Activated T-helper 2 cell treated with anti-CD3 and anti-CD28 coated beads, Interferon-gamma antibody, Interleukin-2, Interleukin-4, amounts not matched to agents 10 μg/mL and 5 μg/mL and 100 μg/mL, durations not matched to agents 14 hours and 24 hours and 36 hours (primary cell): ENCODE measurements at regions not wholly inside any gene's neighbourhood (a gene's known extent, or its start where the extent isn't known, plus 50 kb on each side); places are given as distances from the start of the nearest gene placed in this dataset.
"Not testable (repeated sequence)": the region's sequence is repeated elsewhere in the genome, so short reads cannot be mapped to it uniquely, and the experiment has no call there.

Experiments
- DNase-seq: peaks from one replicate; pipeline ENCODE4 v3.0.0; 2021; ENCODE audit warnings: low spot score
- H3K27ac Mint-ChIP-seq: one replicate; pipeline ENCODE4 v1.8.0; 2021; ENCODE audit warnings: mixed read lengths
- H3K27me3 Mint-ChIP-seq: one replicate; pipeline ENCODE4 v1.8.0; 2021; ENCODE audit warnings: low read depth, mixed read lengths
- H3K36me3 Mint-ChIP-seq: one replicate; pipeline ENCODE4 v1.8.0; 2021; ENCODE audit warnings: low read depth, mixed read lengths
- H3K4me1 Mint-ChIP-seq: one replicate; pipeline ENCODE4 v1.8.0; 2021; ENCODE audit warnings: low read depth, mixed read lengths
- H3K4me3 Mint-ChIP-seq: one replicate; pipeline ENCODE4 v1.8.0; 2021; ENCODE audit warnings: low read depth, mild to moderate bottlenecking, moderate library complexity, mixed read lengths
- H3K9me3 Mint-ChIP-seq: one replicate; pipeline ENCODE4 v1.8.0; 2021; ENCODE audit warnings: mixed read lengths
- intact Hi-C: fragments of 100-400 bp; cut with micrococcal nuclease; formaldehyde crosslinking; loops from one replicate; pipeline ENCODE4 v1.15.1; 2023

GRCh38 chr6:1473598-1473997 lies 84.2 kb downstream of the FOXF2 start:
- no peaks in the 10 kb centered on the region for H3K36me3 Mint-ChIP-seq
- no peaks in the 10 kb centered on the region for H3K9me3 Mint-ChIP-seq
- H3K27me3 Mint-ChIP-seq: peaks cover 6% of the 10 kb centered on the region
- H3K4me1 Mint-ChIP-seq: no peaks in the 10 kb centered on the region
- intact Hi-C loops: no loop called here
- H3K27ac Mint-ChIP-seq: no peak overlapping the region
- DNase-seq: no peak
- H3K4me3 Mint-ChIP-seq: no peak overlapping the region

- no peak overlapping the region for H3K27ac Mint-ChIP-seq
- intact Hi-C loops: no loop called here
Observed at GRCh38 chr6:1474205-1474604, 84.8 kb downstream of the FOXF2 start.

GRCh38 chr6:1475174-1475573 lies 85.8 kb downstream of the FOXF2 start:
- Mint-ChIP-seq H3K4me1 (no peaks in the 10 kb centered on the region), H3K27ac (no peak overlapping the region)

More at GRCh38 chr6:1474205-1474604, 84.8 kb downstream of the FOXF2 start:
- H3K4me1 Mint-ChIP-seq: no peaks in the 10 kb centered on the region
- H3K4me3 Mint-ChIP-seq: no peak overlapping the region
- no peaks in the 10 kb centered on the region for H3K36me3 Mint-ChIP-seq
- no peaks in the 10 kb centered on the region for H3K9me3 Mint-ChIP-seq
- no peak for DNase-seq
- H3K27me3 Mint-ChIP-seq: peaks cover 5% of the 10 kb centered on the region

GRCh38 chr6:1477432-1478090 lies 88.2 kb downstream of the FOXF2 start:
- DNase-seq: no peak
- Mint-ChIP-seq H3K9me3 (no peaks in the 10 kb centered on the region), H3K4me3 (no peak overlapping the region), H3K27me3 (peaks cover 10% of the 10 kb centered on the region), H3K27ac (no peak overlapping the region), H3K36me3 (no peaks in the 10 kb centered on the region), H3K4me1 (no peaks in the 10 kb centered on the region)
- intact Hi-C loops: no loop called here

More at GRCh38 chr6:1475174-1475573, 85.8 kb downstream of the FOXF2 start:
- Mint-ChIP-seq H3K4me3 (no peak overlapping the region), H3K27me3 (peaks cover 4% of the 10 kb centered on the region), H3K36me3 (no peaks in the 10 kb centered on the region), H3K9me3 (no peaks in the 10 kb centered on the region)
- DNase-seq: no peak
- intact Hi-C loops: no loop called here

DNA sequence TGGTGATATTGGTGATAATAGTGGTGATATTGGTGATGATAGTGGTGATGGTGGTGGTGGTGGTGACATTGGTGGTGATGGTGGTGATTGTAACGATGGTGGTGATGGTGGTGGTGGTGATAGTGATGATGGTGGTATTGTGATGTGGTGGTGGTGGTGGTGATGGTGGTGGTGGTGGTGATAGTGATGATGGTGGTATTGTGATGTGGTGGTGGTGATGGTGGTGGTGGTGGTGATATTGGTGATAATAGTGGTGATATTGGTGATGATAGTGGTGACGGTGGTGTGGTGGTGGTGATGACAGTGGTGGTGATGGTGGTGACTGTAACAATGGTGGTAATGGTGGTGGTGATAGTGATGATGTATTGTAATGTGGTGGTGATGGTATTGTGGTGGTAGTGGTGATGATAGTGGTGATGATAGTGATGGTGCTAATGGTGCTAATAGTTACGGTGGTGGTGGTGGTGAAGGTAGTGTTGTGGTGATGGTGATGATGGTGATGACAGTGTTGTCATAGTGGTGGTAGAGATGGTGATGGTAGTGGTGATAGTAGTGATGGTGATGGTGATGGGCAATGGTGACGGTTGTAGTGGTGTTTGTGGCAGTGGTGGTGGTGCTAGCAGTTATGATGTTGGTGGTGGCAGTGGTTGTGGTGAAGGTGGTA lies 88.9 kb downstream of the FOXF2 start:
- H3K27ac Mint-ChIP-seq, H3K4me1 Mint-ChIP-seq, intact Hi-C loops, H3K36me3 Mint-ChIP-seq, H3K4me3 Mint-ChIP-seq, H3K9me3 Mint-ChIP-seq, DNase-seq, H3K27me3 Mint-ChIP-seq: not testable (repeated sequence)

- H3K4me3 Mint-ChIP-seq: no peak overlapping the region
- H3K4me1 Mint-ChIP-seq: no peaks in the 10 kb centered on the region
- DNase-seq: no peak
- H3K36me3 Mint-ChIP-seq: no peaks in the 10 kb centered on the region
- peaks cover 10% of the 10 kb centered on the region for H3K27me3 Mint-ChIP-seq
- no peak overlapping the region for H3K27ac Mint-ChIP-seq
- intact Hi-C loops: no loop called here
- no peaks in the 10 kb centered on the region for H3K9me3 Mint-ChIP-seq
Observed at GRCh38 chr6:1479095-1479494, 89.7 kb downstream of the FOXF2 start.

GRCh38 chr6:1479601-1480221 lies 90.3 kb downstream of the FOXF2 start:
- no peaks in the 10 kb centered on the region for H3K36me3 Mint-ChIP-seq
- no peak overlapping the region for H3K27ac Mint-ChIP-seq
- no peak for DNase-seq
- H3K27me3 Mint-ChIP-seq: peaks cover 8% of the 10 kb centered on the region
- H3K9me3 Mint-ChIP-seq: no peaks in the 10 kb centered on the region
- intact Hi-C loops: no loop called here
- H3K4me1 Mint-ChIP-seq: no peaks in the 10 kb centered on the region
- no peak overlapping the region for H3K4me3 Mint-ChIP-seq

DNA sequence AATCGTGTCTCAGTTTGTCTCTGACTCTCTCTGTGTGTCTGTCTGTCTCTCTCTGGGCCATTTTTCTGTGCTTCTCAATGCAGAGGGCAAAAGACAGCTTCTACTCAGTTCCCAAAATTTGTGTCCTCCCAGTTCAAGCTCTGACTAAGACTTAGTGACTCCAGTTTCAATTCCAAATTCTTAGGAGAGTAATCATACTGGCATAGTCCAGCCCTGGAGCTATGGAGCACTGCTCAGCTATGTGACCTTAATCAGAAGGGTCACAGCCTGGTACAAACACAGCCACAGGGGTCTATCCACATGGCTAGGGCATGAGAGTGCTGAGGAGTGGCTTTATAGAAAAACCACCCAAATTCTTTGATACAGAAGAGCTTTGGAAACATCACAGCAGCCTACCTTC lies 91.9 kb downstream of the FOXF2 start:
- Mint-ChIP-seq H3K36me3 (no peaks in the 10 kb centered on the region), H3K4me3 (no peak overlapping the region), H3K9me3 (no peaks in the 10 kb centered on the region), H3K27me3 (peaks cover 8% of the 10 kb centered on the region), H3K27ac (no peak overlapping the region), H3K4me1 (no peaks in the 10 kb centered on the region)
- intact Hi-C loops: no loop called here
- no peak for DNase-seq

- H3K36me3 Mint-ChIP-seq: no peaks in the 10 kb centered on the region
- H3K4me3 Mint-ChIP-seq: no peak overlapping the region
- H3K9me3 Mint-ChIP-seq: no peaks in the 10 kb centered on the region
- peaks cover 8% of the 10 kb centered on the region for H3K27me3 Mint-ChIP-seq
- intact Hi-C loops: no loop called here
- H3K27ac Mint-ChIP-seq: no peak overlapping the region
- H3K4me1 Mint-ChIP-seq: no peaks in the 10 kb centered on the region
- no peak for DNase-seq
Observed at GRCh38 chr6:1482381-1483166, 93.2 kb downstream of the FOXF2 start.

DNA sequence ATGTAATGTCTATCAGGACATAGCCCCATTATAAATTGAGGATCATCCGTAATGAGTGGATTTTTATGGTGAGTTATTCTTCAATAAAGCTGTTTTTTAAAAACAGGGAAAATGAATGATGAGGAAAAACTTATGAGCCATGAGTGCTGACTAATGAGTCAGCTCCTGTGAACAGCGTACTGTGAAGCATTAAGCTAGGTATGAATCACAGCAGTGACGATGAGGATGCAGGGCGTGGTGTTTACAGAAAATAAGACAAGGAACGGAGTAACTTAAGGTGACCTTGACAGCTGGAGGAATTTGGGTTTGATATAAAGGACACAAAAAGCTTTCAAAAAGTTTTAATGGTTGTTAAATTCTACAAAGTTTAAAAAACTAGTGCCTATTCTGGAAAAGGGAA lies 96.3 kb downstream of the FOXF2 start:
- Mint-ChIP-seq H3K9me3 (no peaks in the 10 kb centered on the region), H3K27ac (no peak overlapping the region), H3K4me3 (no peak overlapping the region), H3K36me3 (no peaks in the 10 kb centered on the region), H3K4me1 (no peaks in the 10 kb centered on the region), H3K27me3 (peaks cover 8% of the 10 kb centered on the region)
- intact Hi-C loops: no loop called here
- DNase-seq: no peak

GRCh38 chr6:1486387-1486786 lies 97.0 kb downstream of the FOXF2 start:
- Mint-ChIP-seq H3K4me1 (no peaks in the 10 kb centered on the region), H3K27me3 (peaks cover 8% of the 10 kb centered on the region), H3K36me3 (no peaks in the 10 kb centered on the region), H3K4me3 (no peak overlapping the region), H3K27ac (no peak overlapping the region), H3K9me3 (no peaks in the 10 kb centered on the region)
- DNase-seq: no peak
- intact Hi-C loops: no loop called here

GRCh38 chr6:1487239-1487638 lies 97.9 kb downstream of the FOXF2 start:
- H3K27me3 Mint-ChIP-seq: peaks cover 3% of the 10 kb centered on the region
- H3K9me3 Mint-ChIP-seq: no peaks in the 10 kb centered on the region
- H3K27ac Mint-ChIP-seq: no peak overlapping the region
- H3K4me1 Mint-ChIP-seq: no peaks in the 10 kb centered on the region
- no peak for DNase-seq
- intact Hi-C loops: no loop called here
- H3K4me3 Mint-ChIP-seq: no peak overlapping the region
- no peaks in the 10 kb centered on the region for H3K36me3 Mint-ChIP-seq

GRCh38 chr6:1491025-1491424 lies 101.6 kb downstream of the FOXF2 start:
- Mint-ChIP-seq H3K4me1 (no peaks in the 10 kb centered on the region), H3K9me3 (no peaks in the 10 kb centered on the region), H3K27me3 (no peaks in the 10 kb centered on the region), H3K27ac (no peak overlapping the region), H3K4me3 (no peak overlapping the region), H3K36me3 (no peaks in the 10 kb centered on the region)
- intact Hi-C loops: no loop called here
- DNase-seq: no peak
